GM19099 (cell line): ENCODE measurements at regions not wholly inside any gene's neighbourhood (a gene's known extent, or its start where the extent isn't known, plus 50 kb on each side); places are given as distances from the start of the nearest gene placed in this dataset.

ENCODE experiments used
- POLR2A ChIP-seq: IDR thresholded peaks from 3 replicates; pipeline ENCODE4 v1.6.1; 2011; ENCODE audit warnings: low read depth; ENCODE audit not compliant: insufficient read length; ENCODE audit errors: extremely low read depth

DNA sequence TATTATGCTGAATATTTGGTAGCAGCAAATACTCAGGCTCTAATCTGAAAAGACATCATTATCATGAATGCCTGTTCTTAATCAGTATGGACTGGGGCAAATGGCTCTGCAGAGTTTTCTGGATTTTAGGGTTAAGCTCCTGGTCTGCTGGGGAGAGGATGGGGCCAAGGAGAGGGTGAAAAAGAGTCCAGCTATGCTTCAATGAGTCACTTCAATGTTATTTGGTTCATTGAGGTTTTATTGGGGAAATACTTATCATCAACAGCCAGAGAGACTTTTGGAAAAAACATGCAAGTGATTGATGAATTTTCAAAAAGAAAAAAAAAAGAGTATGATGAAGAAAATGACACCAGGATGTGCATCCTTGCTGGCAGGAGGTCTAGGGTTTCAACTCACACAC, 278.3 kb downstream of the UQCRFS1 start:
- no peak for TF ChIP-seq POLR2A

DNA sequence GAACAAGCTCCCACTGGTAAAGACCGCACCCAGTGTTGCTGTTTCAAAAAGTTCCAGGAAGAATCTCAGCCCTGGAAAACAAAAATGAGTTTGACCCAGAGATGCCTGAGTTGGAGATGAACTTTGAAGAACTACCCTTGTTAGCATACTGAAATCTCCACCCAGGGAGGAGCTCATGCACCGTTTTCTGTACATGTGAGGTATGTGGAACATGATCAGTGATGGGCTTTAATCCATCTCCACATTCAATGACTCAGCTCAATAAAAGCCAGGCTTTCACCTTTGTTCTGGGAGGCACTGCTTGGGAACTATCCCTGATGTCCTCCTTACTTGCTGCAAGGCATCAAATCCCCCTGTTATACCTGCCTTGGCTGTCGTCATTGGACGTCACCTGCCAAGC, 279.9 kb downstream of the UQCRFS1 start:
- no peak for TF ChIP-seq POLR2A

DNA sequence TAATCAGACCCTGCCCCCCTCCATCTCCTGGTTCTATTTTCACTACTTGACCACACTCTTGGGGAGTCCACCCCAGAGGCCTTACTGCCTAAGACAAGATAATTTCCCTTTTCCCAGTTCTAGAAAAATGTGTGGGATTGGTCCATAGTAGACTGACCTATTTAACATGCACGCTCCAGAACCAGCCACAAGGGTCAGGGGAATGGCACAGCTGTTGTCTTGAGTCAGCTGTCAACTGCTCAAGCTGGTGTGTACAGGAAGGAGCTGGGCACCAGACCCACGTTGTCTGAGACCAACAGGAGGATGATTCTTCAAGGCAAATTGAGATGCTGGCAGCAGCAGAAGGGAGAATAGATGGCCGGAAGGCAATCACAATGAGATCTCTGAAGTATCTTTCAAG, 280.5 kb downstream of the UQCRFS1 start:
- no peak for TF ChIP-seq POLR2A

- no peak for TF ChIP-seq POLR2A
These were observed 283.9 kb downstream of the UQCRFS1 start for GRCh38 chr19:28929006-28929405.

DNA sequence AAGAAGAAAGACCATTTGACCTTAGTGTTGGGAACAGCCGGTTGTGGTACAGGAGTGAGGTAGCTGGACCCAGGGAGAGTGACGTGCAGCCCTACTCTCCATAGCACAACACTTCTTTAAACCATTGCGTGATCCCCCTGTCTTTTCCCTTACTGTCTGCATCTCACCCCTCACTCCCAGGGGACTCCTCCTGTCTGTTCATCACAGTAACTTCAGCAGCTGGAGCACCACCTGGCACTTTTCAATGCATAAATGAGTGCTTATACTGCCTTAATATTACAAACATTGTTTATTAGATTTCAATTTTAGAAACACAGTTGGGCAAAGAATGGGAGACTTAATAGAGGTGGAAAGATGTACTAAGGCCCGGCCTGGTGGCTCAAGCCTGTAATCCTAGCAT, 285.5 kb downstream of the UQCRFS1 start:
- TF ChIP-seq POLR2A: no peak

GRCh38 chr19:28920269-28921066, 292.5 kb downstream of the UQCRFS1 start:
- no peak for TF ChIP-seq POLR2A

DNA sequence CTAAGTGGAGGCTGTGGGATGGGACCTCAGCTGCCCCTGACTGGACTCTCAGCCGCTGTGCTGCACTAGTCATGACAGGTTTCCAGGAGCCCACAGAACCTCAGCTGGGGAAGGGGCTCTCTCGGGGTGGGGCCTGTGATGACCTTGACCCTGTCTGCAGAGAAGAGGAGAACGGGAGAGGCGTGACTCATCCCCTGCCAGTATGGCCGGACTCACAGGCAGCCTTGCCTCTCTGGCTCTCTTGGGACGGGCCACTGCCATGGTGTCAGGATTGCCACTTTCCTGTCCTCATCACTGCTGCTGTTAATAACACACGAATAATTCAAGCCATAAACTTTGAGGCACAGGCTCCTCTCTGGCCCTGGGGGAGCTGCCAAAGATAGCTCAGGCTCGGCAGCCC, 295.3 kb downstream of the UQCRFS1 start:
- no peak for TF ChIP-seq POLR2A

GRCh38 chr19:28915737-28916460, 297.1 kb downstream of the UQCRFS1 start:
- no peak for TF ChIP-seq POLR2A

DNA sequence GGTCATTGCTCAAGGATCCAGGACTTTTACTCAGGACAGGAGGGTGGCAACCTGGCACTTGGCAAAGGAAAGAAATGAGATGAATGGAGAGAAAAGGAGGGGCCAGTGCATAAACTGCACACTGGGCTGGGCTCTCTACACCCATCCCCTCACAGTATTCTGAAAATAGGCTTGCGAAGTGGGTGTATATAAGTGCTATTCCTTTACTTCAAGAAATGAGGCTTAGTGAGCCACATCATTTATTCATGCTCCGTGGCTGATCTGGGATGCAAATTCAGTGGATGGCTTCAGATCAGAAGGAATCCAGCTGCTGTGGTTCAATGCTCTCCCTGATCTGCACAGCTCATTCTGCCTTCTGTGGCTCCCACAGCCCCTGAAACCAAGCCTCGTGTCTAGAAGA, 297.7 kb downstream of the UQCRFS1 start:
- no peak for TF ChIP-seq POLR2A

GRCh38 chr19:28914173-28914572, 298.8 kb downstream of the UQCRFS1 start:
- no peak for TF ChIP-seq POLR2A

GRCh38 chr19:28913626-28914025, 299.3 kb downstream of the UQCRFS1 start:
- TF ChIP-seq POLR2A: no peak

DNA sequence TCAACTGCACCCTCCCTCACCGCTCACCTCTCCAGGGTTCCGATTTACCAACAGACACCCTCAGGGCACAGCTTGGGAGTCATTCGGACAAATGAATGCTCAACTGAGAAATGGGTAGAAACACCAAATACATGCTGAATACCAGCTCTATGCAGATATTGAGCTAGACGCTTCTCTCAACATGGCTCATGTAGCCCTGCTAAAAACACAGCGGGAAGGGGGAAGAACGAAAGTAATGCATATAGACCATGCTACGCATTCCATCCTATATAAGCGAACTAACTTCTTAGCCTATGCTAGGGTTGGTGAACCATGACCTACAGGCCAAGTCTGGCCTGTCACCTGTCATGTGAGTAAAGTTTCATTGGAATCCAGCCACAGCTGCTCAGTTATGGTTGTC, 304.0 kb downstream of the UQCRFS1 start:
- no peak for TF ChIP-seq POLR2A

DNA sequence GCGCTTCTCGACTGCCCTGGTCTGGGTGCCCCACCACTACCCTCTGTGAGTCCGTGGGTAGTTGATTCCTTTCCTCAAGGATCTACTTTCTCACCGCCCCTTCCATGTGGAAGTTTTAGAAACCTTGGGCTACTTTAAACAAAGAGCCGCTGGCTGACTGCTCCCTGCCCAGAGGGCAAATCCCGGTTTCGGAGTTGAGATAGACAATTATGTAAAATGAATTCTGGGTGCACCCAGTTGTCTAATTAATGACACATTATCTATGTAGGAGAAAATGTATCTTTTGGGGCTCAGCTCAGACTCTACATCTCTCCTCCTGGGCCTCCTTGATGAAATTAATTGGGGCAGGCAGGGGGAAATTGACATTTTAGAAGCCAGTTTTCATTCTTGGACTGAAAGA, 305.4 kb downstream of the UQCRFS1 start:
- TF ChIP-seq POLR2A: no peak

- no peak for TF ChIP-seq POLR2A
These were observed 307.0 kb downstream of the UQCRFS1 start for GRCh38 chr19:28905996-28906395.

DNA sequence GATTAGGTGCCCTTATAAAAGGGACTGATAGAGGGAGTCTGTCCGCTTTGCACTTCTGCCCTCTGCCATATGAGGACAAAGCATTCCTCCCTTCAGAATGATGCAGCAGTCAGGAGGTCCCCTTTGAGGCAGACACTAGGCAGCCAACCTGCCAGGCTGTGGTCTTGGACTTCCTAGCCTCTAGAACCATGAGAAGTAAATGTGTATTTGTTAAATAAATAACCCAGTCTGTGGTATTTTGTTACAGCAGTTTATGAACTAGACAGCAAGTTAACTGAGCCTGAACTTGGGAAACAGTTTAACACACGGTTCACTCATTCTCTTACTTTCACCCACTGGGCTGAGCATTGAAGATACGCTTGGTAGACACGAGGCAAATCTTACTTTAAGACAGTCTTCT, 313.2 kb downstream of the UQCRFS1 start:
- TF ChIP-seq POLR2A: no peak

- TF ChIP-seq POLR2A: no peak
These were observed 314.7 kb downstream of the UQCRFS1 start for GRCh38 chr19:28898249-28898648.

- no peak for TF ChIP-seq POLR2A
These were observed 322.8 kb downstream of the UQCRFS1 start for GRCh38 chr19:28889941-28890670.
